ENCODE measurements at regions not wholly inside any gene's neighbourhood (a gene's known extent, or its start where the extent isn't known, plus 50 kb on each side); places are given as distances from the start of the nearest gene placed in this dataset.

GRCh38 chr15:93801206-93801605, 430.2 kb upstream of the MCTP2 start:
- TF ChIP-seq FOXP2 (optimal IDR thresholded peaks at IDR 0.05; ENCODE audit: borderline replicate concordance, extremely low read depth, extremely low read length, insufficient read depth) = no peak
- TF ChIP-seq POLR2AphosphoS5 (IDR thresholded peaks at IDR 0.05; ENCODE audit: low read depth, low read length) = no peak
- TF ChIP-seq TAF1 (IDR thresholded peaks at IDR 0.05; ENCODE audit: borderline replicate concordance, insufficient read depth, low read length) = no peak
- no peak for TF ChIP-seq SIN3A (IDR thresholded peaks at IDR 0.05; ENCODE audit: borderline replicate concordance, insufficient read depth, low read length)
- TF ChIP-seq REST (IDR thresholded peaks at IDR 0.05; ENCODE audit: insufficient read depth in 1 of 2, low read depth in 2 of 2, low read length in 2 of 2) = no peak

GRCh38 chr15:93800805-93801204, 430.6 kb upstream of the MCTP2 start:
- no peak for TF ChIP-seq SIN3A (IDR thresholded peaks at IDR 0.05; ENCODE audit: borderline replicate concordance, insufficient read depth, low read length)
- TF ChIP-seq REST (IDR thresholded peaks at IDR 0.05; ENCODE audit: insufficient read depth in 1 of 2, low read depth in 2 of 2, low read length in 2 of 2) = no peak

- no peak for TF ChIP-seq POLR2AphosphoS5 (IDR thresholded peaks at IDR 0.05; ENCODE audit: low read depth, low read length)
- no peak for TF ChIP-seq FOXP2 (optimal IDR thresholded peaks at IDR 0.05; ENCODE audit: borderline replicate concordance, extremely low read depth, extremely low read length, insufficient read depth)
- no peak for TF ChIP-seq SIN3A (IDR thresholded peaks at IDR 0.05; ENCODE audit: borderline replicate concordance, insufficient read depth, low read length)
Measured at GRCh38 chr15:93789441-93789840, 441.9 kb upstream of the MCTP2 start.

GRCh38 chr15:93780073-93780472, 451.3 kb upstream of the MCTP2 start:
- no peak for TF ChIP-seq FOXP2 (optimal IDR thresholded peaks at IDR 0.05; ENCODE audit: borderline replicate concordance, extremely low read depth, extremely low read length, insufficient read depth)
- TF ChIP-seq SIN3A (IDR thresholded peaks at IDR 0.05; ENCODE audit: borderline replicate concordance, insufficient read depth, low read length) = no peak
- no peak for TF ChIP-seq REST (IDR thresholded peaks at IDR 0.05; ENCODE audit: insufficient read depth in 1 of 2, low read depth in 2 of 2, low read length in 2 of 2)
- TF ChIP-seq TAF1 (IDR thresholded peaks at IDR 0.05; ENCODE audit: borderline replicate concordance, insufficient read depth, low read length) = no peak
- no peak for TF ChIP-seq POLR2AphosphoS5 (IDR thresholded peaks at IDR 0.05; ENCODE audit: low read depth, low read length)

- TF ChIP-seq POLR2AphosphoS5 (IDR thresholded peaks at IDR 0.05; ENCODE audit: low read depth, low read length) (no peak), SIN3A (IDR thresholded peaks at IDR 0.05; ENCODE audit: borderline replicate concordance, insufficient read depth, low read length) (no peak), TAF1 (IDR thresholded peaks at IDR 0.05; ENCODE audit: borderline replicate concordance, insufficient read depth, low read length) (no peak), FOXP2 (optimal IDR thresholded peaks at IDR 0.05; ENCODE audit: borderline replicate concordance, extremely low read depth, extremely low read length, insufficient read depth) (no peak), REST (IDR thresholded peaks at IDR 0.05; ENCODE audit: insufficient read depth in 1 of 2, low read depth in 2 of 2, low read length in 2 of 2) (no peak)
Measured at GRCh38 chr15:93779341-93779740, 452.0 kb upstream of the MCTP2 start.

Data from PFSK-1 (cell line).